Hepatocyte (in vitro differentiated cells): ENCODE measurements at regions not wholly inside any gene's neighbourhood (a gene's known extent, or its start where the extent isn't known, plus 50 kb on each side); places are given as distances from the start of the nearest gene placed in this dataset.

Source experiments
- CTCF ChIP-seq: fragments of 200-600 bp; sonication (generic); IDR thresholded peaks from 2 replicates; pipeline ENCODE4 v1.5.1; 2016; ENCODE audit warnings: antibody characterized with exemption, mild to moderate bottlenecking; ENCODE audit not compliant: poor library complexity
- EZH2 ChIP-seq: fragments of 200-600 bp; sonication (generic); IDR thresholded peaks from 2 replicates; pipeline ENCODE4 v1.6.1; 2016; ENCODE audit warnings: antibody characterized with exemption, mild to moderate bottlenecking, borderline replicate concordance
- EZH2phosphoT487 ChIP-seq: fragments of 200-600 bp; sonication (generic); IDR thresholded peaks from one replicate; pipeline ENCODE4 v1.6.1; 2018; ENCODE audit warnings: antibody characterized with exemption, mild to moderate bottlenecking, low read depth, moderate library complexity; ENCODE audit not compliant: unreplicated experiment, severe bottlenecking

DNA sequence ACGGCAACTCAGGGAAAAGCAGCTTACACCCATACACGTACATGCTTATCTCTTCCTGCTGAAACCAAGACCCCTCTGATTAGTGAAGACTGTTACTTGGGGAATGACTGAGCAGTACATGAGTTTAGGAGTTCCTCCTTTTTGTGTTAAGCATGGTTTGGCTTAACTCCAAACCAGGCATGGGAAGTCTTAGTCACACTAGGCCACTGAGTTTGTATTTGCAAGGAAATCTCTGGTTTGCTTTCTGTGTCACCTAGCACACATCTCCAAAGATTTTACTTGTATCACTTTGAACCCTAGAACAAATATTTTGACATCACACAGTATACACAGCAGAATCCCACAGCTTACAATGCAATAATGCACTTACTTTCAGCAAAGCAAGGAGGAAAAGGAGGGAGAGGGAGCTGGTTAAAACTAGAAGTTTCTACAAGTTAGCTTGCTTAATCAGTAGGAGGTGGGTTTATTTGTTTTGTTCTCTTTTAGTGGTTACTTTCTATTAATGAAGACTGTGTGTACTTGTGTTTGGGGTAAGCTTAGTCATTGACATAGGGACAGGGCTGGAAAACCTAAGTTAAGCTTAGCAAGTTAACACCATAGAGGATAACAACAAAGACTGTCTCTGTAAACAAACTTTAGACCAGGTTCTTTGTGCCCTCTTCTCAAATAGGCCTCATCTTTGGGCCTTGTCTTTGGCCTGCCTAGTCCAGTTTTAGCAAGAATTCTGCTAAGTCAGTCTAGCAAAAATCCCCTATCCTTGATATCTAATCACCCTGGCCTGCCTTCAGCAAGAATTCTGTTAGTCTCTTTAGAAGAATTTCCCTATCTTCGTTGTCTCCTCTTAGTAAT, 219.4 kb downstream of the MREG start:
- TF ChIP-seq EZH2 (no peak), CTCF (no peak), EZH2phosphoT487 (no peak)
